GM19397 (cell line): ENCODE measurements at regions not wholly inside any gene's neighbourhood (a gene's known extent, or its start where the extent isn't known, plus 50 kb on each side); places are given as distances from the start of the nearest gene placed in this dataset.

Experiments
- ATAC-seq: cut with Tn5 transposase; IDR thresholded peaks from one replicate; pipeline ENCODE4 v1.9.1; 2021; ENCODE audit warnings: mild to moderate bottlenecking, moderate library complexity; ENCODE audit not compliant: unreplicated experiment

- ATAC-seq: no peak
These were observed 183.2 kb upstream of the GSE1 start for GRCh38 chr16:85429776-85430522.

- ATAC-seq: no peak
These were observed 182.3 kb upstream of the GSE1 start for GRCh38 chr16:85430523-85431421.

- ATAC-seq: no peak
These were observed 181.5 kb upstream of the GSE1 start for GRCh38 chr16:85431431-85432124.

- ATAC-seq: no peak
These were observed 180.5 kb upstream of the GSE1 start for GRCh38 chr16:85432606-85433005.

GRCh38 chr16:85433477-85433876 is 179.6 kb upstream of the GSE1 start:
- ATAC-seq: no peak

- no peak for ATAC-seq
These were observed 177.8 kb upstream of the GSE1 start for GRCh38 chr16:85435286-85435685.

GRCh38 chr16:85435700-85436099 is 177.4 kb upstream of the GSE1 start:
- no peak for ATAC-seq

- no peak for ATAC-seq
These were observed 176.9 kb upstream of the GSE1 start for GRCh38 chr16:85436207-85436606.

GRCh38 chr16:85436636-85437165 is 176.4 kb upstream of the GSE1 start:
- ATAC-seq: no peak

- no peak for ATAC-seq
These were observed 175.7 kb upstream of the GSE1 start for GRCh38 chr16:85437166-85438052.

GRCh38 chr16:85438981-85439685 is 174.0 kb upstream of the GSE1 start:
- ATAC-seq: no peak

GRCh38 chr16:85440744-85441143 is 172.4 kb upstream of the GSE1 start:
- ATAC-seq: no peak

GRCh38 chr16:85441189-85441889 is 171.8 kb upstream of the GSE1 start:
- no peak for ATAC-seq

GRCh38 chr16:85441890-85442670 is 171.0 kb upstream of the GSE1 start:
- ATAC-seq: no peak

- no peak for ATAC-seq
These were observed 170.0 kb upstream of the GSE1 start for GRCh38 chr16:85443116-85443515.

- ATAC-seq: no peak
These were observed 169.6 kb upstream of the GSE1 start for GRCh38 chr16:85443531-85443930.

GRCh38 chr16:85445064-85445778 is 167.9 kb upstream of the GSE1 start:
- no peak for ATAC-seq
